IMR-90 (cell line): ENCODE measurements at regions not wholly inside any gene's neighbourhood (a gene's known extent, or its start where the extent isn't known, plus 50 kb on each side); places are given as distances from the start of the nearest gene placed in this dataset.

Experiments
- BHLHE40 ChIP-seq: fragments of 150-350 bp; IDR thresholded peaks from 2 replicates; pipeline ENCODE4 v1.6.1; 2016; ENCODE audit warnings: mild to moderate bottlenecking, low read depth, low read length
- CEBPB ChIP-seq: IDR thresholded peaks from 2 replicates; pipeline ENCODE4 v1.6.1; 2012; ENCODE audit warnings: low read depth, low read length, improper control_type of control experiment
- CHD1 ChIP-seq: IDR thresholded peaks from 2 replicates; pipeline ENCODE4 v1.6.1; 2012; ENCODE audit warnings: low read depth, low read length, improper control_type of control experiment
- FOS ChIP-seq: fragments of 150-350 bp; IDR thresholded peaks from 2 replicates; pipeline ENCODE4 v1.6.1; 2016; ENCODE audit warnings: low read depth, low read length
- MAFK ChIP-seq: IDR thresholded peaks from 2 replicates; pipeline ENCODE4 v1.6.1; 2012; ENCODE audit warnings: low read depth, low read length, improper control_type of control experiment
- MAZ ChIP-seq: IDR thresholded peaks from 2 replicates; pipeline ENCODE4 v1.6.1; 2012; ENCODE audit warnings: low read depth, mild to moderate bottlenecking, low read length, improper control_type of control experiment, moderate library complexity, borderline replicate concordance
- POLR2A ChIP-seq: IDR thresholded peaks from 2 replicates; pipeline ENCODE4 v1.6.1; 2012; ENCODE audit warnings: mild to moderate bottlenecking, low read depth, low read length
- RAD21 ChIP-seq: IDR thresholded peaks from 2 replicates; pipeline ENCODE4 v1.6.1; 2012; ENCODE audit warnings: low read length, improper control_type of control experiment
- RCOR1 ChIP-seq: IDR thresholded peaks from 2 replicates; pipeline ENCODE4 v1.6.1; 2012; ENCODE audit warnings: mild to moderate bottlenecking, low read length, improper control_type of control experiment; ENCODE audit not compliant: insufficient replicate concordance
- RFX5 ChIP-seq: IDR thresholded peaks from 2 replicates; pipeline ENCODE4 v1.8.0; 2012; ENCODE audit warnings: low read depth, mild to moderate bottlenecking, low read length, moderate library complexity
- SMC3 ChIP-seq: fragments of 150-350 bp; IDR thresholded peaks from 2 replicates; pipeline ENCODE4 v1.6.1; 2016; ENCODE audit warnings: low read depth, mild to moderate bottlenecking, antibody characterized with exemption, low read length, moderate library complexity
- TF ChIP-seq, protein P1 (sequence below): conservative IDR thresholded peaks from 2 replicates; pipeline ENCODE4 v1.5.1; 2012; ENCODE audit warnings: mild to moderate bottlenecking, low read depth, low read length, improper control_type of control experiment
- TF ChIP-seq, protein P2 (sequence below): fragments of 150-350 bp; IDR thresholded peaks from 2 replicates; pipeline ENCODE4 v1.6.1; 2016; ENCODE audit warnings: low read depth, mild to moderate bottlenecking, low read length, moderate library complexity, borderline replicate concordance
- TF ChIP-seq, protein P3 (sequence below): fragments of 150-350 bp; IDR thresholded peaks from 2 replicates; pipeline ENCODE4 v1.6.1; 2017; ENCODE audit warnings: mild to moderate bottlenecking, antibody characterized with exemption, low read length, low read depth

DNA sequence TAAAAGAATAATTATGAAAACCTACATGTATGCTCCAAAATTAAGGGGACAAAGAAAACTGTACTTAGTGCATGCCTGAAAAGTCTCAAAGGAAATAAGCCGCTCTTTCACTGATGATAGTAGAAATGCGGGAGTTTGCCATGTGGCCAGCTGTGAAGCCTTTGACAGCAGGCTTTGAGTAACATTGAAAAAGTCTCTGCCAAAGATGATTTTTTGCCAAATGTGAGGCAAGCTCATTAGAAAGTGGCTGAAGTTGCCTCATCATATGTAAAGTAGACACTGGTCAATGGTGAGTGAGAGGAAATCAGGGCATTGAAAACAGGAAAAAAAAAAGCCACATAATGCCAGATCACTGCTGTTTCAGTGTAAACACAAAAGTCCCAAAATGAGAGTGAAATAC, 2360.1 kb downstream of the PCDH7 start:
- TF ChIP-seq, protein P1, sequence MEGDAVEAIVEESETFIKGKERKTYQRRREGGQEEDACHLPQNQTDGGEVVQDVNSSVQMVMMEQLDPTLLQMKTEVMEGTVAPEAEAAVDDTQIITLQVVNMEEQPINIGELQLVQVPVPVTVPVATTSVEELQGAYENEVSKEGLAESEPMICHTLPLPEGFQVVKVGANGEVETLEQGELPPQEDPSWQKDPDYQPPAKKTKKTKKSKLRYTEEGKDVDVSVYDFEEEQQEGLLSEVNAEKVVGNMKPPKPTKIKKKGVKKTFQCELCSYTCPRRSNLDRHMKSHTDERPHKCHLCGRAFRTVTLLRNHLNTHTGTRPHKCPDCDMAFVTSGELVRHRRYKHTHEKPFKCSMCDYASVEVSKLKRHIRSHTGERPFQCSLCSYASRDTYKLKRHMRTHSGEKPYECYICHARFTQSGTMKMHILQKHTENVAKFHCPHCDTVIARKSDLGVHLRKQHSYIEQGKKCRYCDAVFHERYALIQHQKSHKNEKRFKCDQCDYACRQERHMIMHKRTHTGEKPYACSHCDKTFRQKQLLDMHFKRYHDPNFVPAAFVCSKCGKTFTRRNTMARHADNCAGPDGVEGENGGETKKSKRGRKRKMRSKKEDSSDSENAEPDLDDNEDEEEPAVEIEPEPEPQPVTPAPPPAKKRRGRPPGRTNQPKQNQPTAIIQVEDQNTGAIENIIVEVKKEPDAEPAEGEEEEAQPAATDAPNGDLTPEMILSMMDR, result no peak
- no peak for TF ChIP-seq CEBPB
- TF ChIP-seq POLR2A, result no peak
- TF ChIP-seq FOS, result no peak
- TF ChIP-seq, protein P2, sequence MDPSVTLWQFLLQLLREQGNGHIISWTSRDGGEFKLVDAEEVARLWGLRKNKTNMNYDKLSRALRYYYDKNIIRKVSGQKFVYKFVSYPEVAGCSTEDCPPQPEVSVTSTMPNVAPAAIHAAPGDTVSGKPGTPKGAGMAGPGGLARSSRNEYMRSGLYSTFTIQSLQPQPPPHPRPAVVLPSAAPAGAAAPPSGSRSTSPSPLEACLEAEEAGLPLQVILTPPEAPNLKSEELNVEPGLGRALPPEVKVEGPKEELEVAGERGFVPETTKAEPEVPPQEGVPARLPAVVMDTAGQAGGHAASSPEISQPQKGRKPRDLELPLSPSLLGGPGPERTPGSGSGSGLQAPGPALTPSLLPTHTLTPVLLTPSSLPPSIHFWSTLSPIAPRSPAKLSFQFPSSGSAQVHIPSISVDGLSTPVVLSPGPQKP, result no peak
- TF ChIP-seq BHLHE40, result no peak
- TF ChIP-seq, protein P3, sequence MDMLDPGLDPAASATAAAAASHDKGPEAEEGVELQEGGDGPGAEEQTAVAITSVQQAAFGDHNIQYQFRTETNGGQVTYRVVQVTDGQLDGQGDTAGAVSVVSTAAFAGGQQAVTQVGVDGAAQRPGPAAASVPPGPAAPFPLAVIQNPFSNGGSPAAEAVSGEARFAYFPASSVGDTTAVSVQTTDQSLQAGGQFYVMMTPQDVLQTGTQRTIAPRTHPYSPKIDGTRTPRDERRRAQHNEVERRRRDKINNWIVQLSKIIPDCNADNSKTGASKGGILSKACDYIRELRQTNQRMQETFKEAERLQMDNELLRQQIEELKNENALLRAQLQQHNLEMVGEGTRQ, result no peak
- TF ChIP-seq SMC3, result no peak
- no peak for TF ChIP-seq RAD21
- TF ChIP-seq RCOR1, result no peak
- no peak for TF ChIP-seq MAZ
- no peak for TF ChIP-seq MAFK
- no peak for TF ChIP-seq RFX5
- TF ChIP-seq CHD1, result no peak
